ENCODE measurements at regions not wholly inside any gene's neighbourhood (a gene's known extent, or its start where the extent isn't known, plus 50 kb on each side); places are given as distances from the start of the nearest gene placed in this dataset.

- 89% methylated on average over 5 of the region's 6 CpGs for WGBS (ENCODE audit: insufficient coverage)
- Histone ChIP-seq H4K20me1 (ENCODE audit: control insufficient read depth, insufficient read depth, low read length, poor library complexity, severe bottlenecking) (no peaks in the 10 kb centered on the region), H3K4me1 (ENCODE audit: control insufficient read depth in 2 of 2, insufficient read depth in 2 of 2, low read length in 2 of 2) (no peaks in the 10 kb centered on the region), H3K27me3 (replicated peaks in 1 of 4; ENCODE audit: control extremely low read depth in 1 of 4, control insufficient read depth in 3 of 4, insufficient read depth in 4 of 4, low read length in 3 of 4) (peaks cover 0 to 2% (median 0%) of the 10 kb centered on the region in 4 experiments), H3K9ac (ENCODE audit: low read length) (no peak overlapping the region), H3K9me3 (ENCODE audit: control extremely low read depth in 1 of 3, control insufficient read depth in 2 of 3, insufficient read depth in 1 of 3, low read length in 2 of 3) (peaks cover 0 to 5% (median 0%) of the 10 kb centered on the region in 3 donors), H3K4me2 (replicated peaks; ENCODE audit: low read depth, low read length, poor library complexity, severe bottlenecking) (no peak overlapping the region), H3K79me2 (ENCODE audit: control insufficient read depth, insufficient read depth, low read length) (no peaks in the 10 kb centered on the region), H3K36me3 (replicated peaks in 1 of 2; ENCODE audit: control extremely low read depth in 1 of 2, control insufficient read depth in 1 of 2, extremely low read depth in 1 of 2, insufficient read depth in 2 of 2, low read length in 1 of 2) (no peaks in the 10 kb centered on the region), H3K4me3 (ENCODE audit: control extremely low read depth in 1 of 5, extremely low read depth in 1 of 5, insufficient read depth in 1 of 5, low read depth in 2 of 5, low read length in 4 of 5) (no peak overlapping the region), H2AFZ (ENCODE audit: insufficient read depth, low read depth, low read length, poor library complexity, severe bottlenecking) (no peak overlapping the region), H3K27ac (ENCODE audit: low read length in 2 of 2) (no peak overlapping the region)
- no peak overlapping the region for H3K27ac Mint-ChIP-seq
- no peaks in the 10 kb centered on the region for H3K9me3 Mint-ChIP-seq (ENCODE audit: insufficient read depth)
- no peaks in the 10 kb centered on the region for H3K4me1 Mint-ChIP-seq
- intact Hi-C loops (cut with micrococcal nuclease), result no loop called here
- no peak for TF ChIP-seq EZH2 (IDR thresholded peaks at IDR 0.05; ENCODE audit: borderline replicate concordance, insufficient read depth, low read depth, low read length, poor library complexity, severe bottlenecking)
- ATAC-seq (ENCODE audit: low read depth), result no peak
- peaks cover 21% of the 10 kb centered on the region for H3K27me3 Mint-ChIP-seq
- H3K4me3 Mint-ChIP-seq, result no peak overlapping the region
- CTCF ChIA-PET, result no interaction called here
- POLR2A ChIA-PET, result no interaction called here
- no peak for DNase-seq
Observed at GRCh38 chr10:44805466-44806210, 105.5 kb upstream of the TMEM72 start.

- H3K4me3 Mint-ChIP-seq, result no peak overlapping the region
- Histone ChIP-seq H2AFZ (ENCODE audit: insufficient read depth, low read depth, low read length, poor library complexity, severe bottlenecking) (no peak overlapping the region), H3K9ac (ENCODE audit: low read length) (no peak overlapping the region), H4K20me1 (ENCODE audit: control insufficient read depth, insufficient read depth, low read length, poor library complexity, severe bottlenecking) (no peaks in the 10 kb centered on the region), H3K9me3 (ENCODE audit: control extremely low read depth in 1 of 3, control insufficient read depth in 2 of 3, insufficient read depth in 1 of 3, low read length in 2 of 3) (peaks cover 0 to 5% (median 0%) of the 10 kb centered on the region in 3 donors), H3K4me1 (ENCODE audit: control insufficient read depth in 2 of 2, insufficient read depth in 2 of 2, low read length in 2 of 2) (no peaks in the 10 kb centered on the region), H3K27me3 (replicated peaks in 1 of 4; ENCODE audit: control extremely low read depth in 1 of 4, control insufficient read depth in 3 of 4, insufficient read depth in 4 of 4, low read length in 3 of 4) (peaks cover 0 to 2% (median 0%) of the 10 kb centered on the region in 4 experiments), H3K4me2 (replicated peaks; ENCODE audit: low read depth, low read length, poor library complexity, severe bottlenecking) (no peak overlapping the region), H3K27ac (ENCODE audit: low read length in 2 of 2) (no peak overlapping the region), H3K79me2 (ENCODE audit: control insufficient read depth, insufficient read depth, low read length) (no peaks in the 10 kb centered on the region), H3K4me3 (ENCODE audit: control extremely low read depth in 1 of 5, extremely low read depth in 1 of 5, insufficient read depth in 1 of 5, low read depth in 2 of 5, low read length in 4 of 5) (no peak overlapping the region), H3K36me3 (replicated peaks in 1 of 2; ENCODE audit: control extremely low read depth in 1 of 2, control insufficient read depth in 1 of 2, extremely low read depth in 1 of 2, insufficient read depth in 2 of 2, low read length in 1 of 2) (no peaks in the 10 kb centered on the region)
- CTCF ChIA-PET, result interaction anchor here (0.8 kb wide), 1 partner anchor 9 kb away, joined by 4 read pairs; no protein-coding TSS in a partner anchor
- ATAC-seq (ENCODE audit: low read depth) (no peak), DNase-seq (no peak)
- H3K4me1 Mint-ChIP-seq, result no peaks in the 10 kb centered on the region
- H3K27me3 Mint-ChIP-seq, result peaks cover 16% of the 10 kb centered on the region
- WGBS (ENCODE audit: insufficient coverage), result 87% methylated on average over 3 of the region's 3 CpGs
- TF ChIP-seq EZH2 (IDR thresholded peaks at IDR 0.05; ENCODE audit: borderline replicate concordance, insufficient read depth, low read depth, low read length, poor library complexity, severe bottlenecking) (no peak), CTCF (IDR thresholded peaks at IDR 0.05) (no peak)
- H3K9me3 Mint-ChIP-seq (ENCODE audit: insufficient read depth), result no peaks in the 10 kb centered on the region
- H3K27ac Mint-ChIP-seq, result no peak overlapping the region
- intact Hi-C loops (cut with micrococcal nuclease), result no loop called here
- POLR2A ChIA-PET, result no interaction called here
Observed at GRCh38 chr10:44806950-44807349, 104.2 kb upstream of the TMEM72 start.

Measured in B cell (primary cell).